Upper lobe of left lung (tissue), 6 donors: ENCODE measurements at regions not wholly inside any gene's neighbourhood (a gene's known extent, or its start where the extent isn't known, plus 50 kb on each side); places are given as distances from the start of the nearest gene placed in this dataset.
"Not testable (repeated sequence)": the region's sequence is repeated elsewhere in the genome, so short reads cannot be mapped to it uniquely, and the experiment has no call there.

Source experiments
- ATAC-seq, 2 donors: fragments of 200-7000 bp; cut with Tn5 transposase; one replicate each; pipeline ENCODE4 v1.9.1; 2022; ENCODE audit warnings: mild to moderate bottlenecking in 2 of 2, moderate library complexity in 2 of 2; ENCODE audit not compliant: low FRiP score in 2 of 2
- DNase-seq, 2 donors: peaks; one replicate each; pipeline ENCODE4 v3.0.0-alpha.2; 2019 to 2020
- H3K27ac ChIP-seq, 4 donors: fragments of 200-600 bp; sonication (generic); one replicate each; pipeline ENCODE4 v1.5.1; 2016 to 2019
- H3K27me3 ChIP-seq, 4 donors: fragments of 200-600 bp; sonication (generic); one replicate each; pipeline ENCODE4 v1.5.1; 2017 to 2019
- H3K36me3 ChIP-seq, 4 donors: fragments of 200-600 bp; sonication (generic); one replicate each; pipeline ENCODE4 v1.5.1; 2016 to 2019
- H3K4me1 ChIP-seq, 4 donors: fragments of 200-600 bp; sonication (generic); one replicate each; pipeline ENCODE4 v1.5.1; 2018 to 2019
- H3K4me3 ChIP-seq, 4 donors: fragments of 200-600 bp; sonication (generic); one replicate each; pipeline ENCODE4 v1.5.1; 2017 to 2019; ENCODE audit warnings: mild to moderate bottlenecking in 2 of 4, moderate library complexity in 1 of 4
- H3K9me3 ChIP-seq, 4 donors: fragments of 200-600 bp; sonication (generic); one replicate each; pipeline ENCODE4 v1.5.1; 2018 to 2019
- EP300 ChIP-seq, 4 donors: sonication (generic); formaldehyde crosslinking; IDR thresholded peaks; one replicate each; pipeline ENCODE4 v1.5.1; 2017; ENCODE audit warnings: antibody characterized with exemption in 4 of 4, control low read depth in 2 of 4
- POLR2A ChIP-seq, 4 donors: fragments of 450-650 bp; IDR thresholded peaks; one replicate each; pipeline ENCODE4 v1.5.1; 2016 to 2017; ENCODE audit warnings: antibody characterized with exemption in 4 of 4, mild to moderate bottlenecking in 2 of 4
- POLR2AphosphoS5 ChIP-seq, 2 donors: sonication (generic); formaldehyde crosslinking; IDR thresholded peaks; one replicate each; pipeline ENCODE4 v1.5.1; 2017; ENCODE audit warnings: antibody characterized with exemption in 2 of 2
- WGBS, 2 donors: methylation state at CpG; one replicate each; pipeline ENCODE4 v1.1.5; 2017 to 2018; 5-methylcytosine and 5-hydroxymethylcytosine counted together
- TF ChIP-seq, protein P1 (sequence below), 6 experiments: fragments of 450-650 bp in 4 of 6; fragments of 200-600 bp in 2 of 6; sonication (generic) in 2 of 6; IDR thresholded peaks; one replicate each; pipeline ENCODE4 v1.5.1; 2016 to 2019; ENCODE audit warnings: antibody characterized with exemption in 6 of 6
- donor health status: DM: no; HTN: no; CAD: no; lungs with moderate emphysema.
- donor health status: DM: no; HTN: yes; CAD: no; lungs with severe emphysema.

- Histone ChIP-seq H3K36me3 (no peaks in the 10 kb centered on the region), H3K27me3 (no peaks in the 10 kb centered on the region), H3K4me3 (no peak overlapping the region), H3K9me3 (no peaks in the 10 kb centered on the region), H3K27ac (no peak overlapping the region), H3K4me1 (no peaks in the 10 kb centered on the region)
- no peak for ATAC-seq
- TF ChIP-seq, protein P1, sequence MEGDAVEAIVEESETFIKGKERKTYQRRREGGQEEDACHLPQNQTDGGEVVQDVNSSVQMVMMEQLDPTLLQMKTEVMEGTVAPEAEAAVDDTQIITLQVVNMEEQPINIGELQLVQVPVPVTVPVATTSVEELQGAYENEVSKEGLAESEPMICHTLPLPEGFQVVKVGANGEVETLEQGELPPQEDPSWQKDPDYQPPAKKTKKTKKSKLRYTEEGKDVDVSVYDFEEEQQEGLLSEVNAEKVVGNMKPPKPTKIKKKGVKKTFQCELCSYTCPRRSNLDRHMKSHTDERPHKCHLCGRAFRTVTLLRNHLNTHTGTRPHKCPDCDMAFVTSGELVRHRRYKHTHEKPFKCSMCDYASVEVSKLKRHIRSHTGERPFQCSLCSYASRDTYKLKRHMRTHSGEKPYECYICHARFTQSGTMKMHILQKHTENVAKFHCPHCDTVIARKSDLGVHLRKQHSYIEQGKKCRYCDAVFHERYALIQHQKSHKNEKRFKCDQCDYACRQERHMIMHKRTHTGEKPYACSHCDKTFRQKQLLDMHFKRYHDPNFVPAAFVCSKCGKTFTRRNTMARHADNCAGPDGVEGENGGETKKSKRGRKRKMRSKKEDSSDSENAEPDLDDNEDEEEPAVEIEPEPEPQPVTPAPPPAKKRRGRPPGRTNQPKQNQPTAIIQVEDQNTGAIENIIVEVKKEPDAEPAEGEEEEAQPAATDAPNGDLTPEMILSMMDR (IDR thresholded peaks at IDR 0.05): no peak
- no peak for TF ChIP-seq EP300 (IDR thresholded peaks at IDR 0.05)
- no peak for TF ChIP-seq POLR2AphosphoS5 (IDR thresholded peaks at IDR 0.05)
- 62 to 72% methylated on average over 2 of the region's 2 CpGs for WGBS, 2 donors
- DNase-seq: no peak
These were observed 688.0 kb upstream of the ZWINT start for GRCh38 chr10:57049096-57049495.

- ATAC-seq (no peak), DNase-seq (no peak)
- Histone ChIP-seq H3K36me3 (no peaks in the 10 kb centered on the region), H3K4me1 (no peaks in the 10 kb centered on the region), H3K4me3 (no peak overlapping the region), H3K27me3 (no peaks in the 10 kb centered on the region), H3K27ac (no peak overlapping the region), H3K9me3 (no peaks in the 10 kb centered on the region)
- WGBS, 2 donors: 70 to 74% methylated on average over 2 of the region's 2 CpGs
- TF ChIP-seq, protein P1 (IDR thresholded peaks at IDR 0.05): no peak
- TF ChIP-seq POLR2AphosphoS5 (IDR thresholded peaks at IDR 0.05) (no peak), EP300 (IDR thresholded peaks at IDR 0.05) (no peak), POLR2A (IDR thresholded peaks at IDR 0.05) (no peak)
These were observed 677.5 kb upstream of the ZWINT start for GRCh38 chr10:57038531-57038930.

GRCh38 chr10:57035310-57035709, 674.3 kb upstream of the ZWINT start:
- 72 to 78% methylated on average over 2 of the region's 2 CpGs for WGBS, 2 donors
- ATAC-seq: no peak
- H3K4me3 ChIP-seq: no peak overlapping the region

GRCh38 chr10:57032301-57032700, 671.2 kb upstream of the ZWINT start:
- not testable (repeated sequence) for ATAC-seq, H3K4me1 ChIP-seq, H3K27me3 ChIP-seq, DNase-seq, H3K27ac ChIP-seq, H3K4me3 ChIP-seq, H3K36me3 ChIP-seq
- H3K9me3 ChIP-seq: peaks cover 0 to 17% (median 7%) of the 10 kb centered on the region in 4 donors
- WGBS, 2 donors: 71 to 80% methylated on average over 4 to 5 of the region's 5 CpGs

More at GRCh38 chr10:57035310-57035709, 674.3 kb upstream of the ZWINT start:
- Histone ChIP-seq H3K4me1 (no peaks in the 10 kb centered on the region), H3K9me3 (peaks cover 0 to 17% (median 7%) of the 10 kb centered on the region in 4 donors), H3K27me3 (no peaks in the 10 kb centered on the region), H3K27ac (no peak overlapping the region), H3K36me3 (no peaks in the 10 kb centered on the region)
- TF ChIP-seq, protein P1 (IDR thresholded peaks at IDR 0.05): no peak
- DNase-seq: no peak

DNA sequence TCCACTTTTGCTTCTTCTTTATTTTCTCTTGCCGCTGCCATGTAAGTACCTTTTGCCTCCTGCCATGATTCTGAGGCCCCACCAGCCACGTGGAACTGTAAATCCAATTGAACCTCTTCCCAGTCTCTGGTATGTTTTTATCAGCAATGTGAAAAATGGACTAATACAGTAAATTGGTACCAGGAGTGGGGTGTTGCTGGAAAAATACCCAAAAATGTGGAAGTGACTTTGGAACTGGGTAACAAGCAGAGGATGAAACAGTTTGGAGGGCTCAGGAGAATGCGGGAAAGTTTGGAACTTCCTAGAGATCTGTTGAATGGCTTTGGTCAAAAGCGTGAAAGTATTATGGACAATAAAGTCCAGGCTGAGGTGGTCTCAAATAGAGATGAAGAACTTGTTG, 670.3 kb upstream of the ZWINT start:
- Histone ChIP-seq H3K27ac (no peak overlapping the region), H3K27me3 (no peaks in the 10 kb centered on the region), H3K9me3 (peaks cover 0 to 17% (median 7%) of the 10 kb centered on the region in 4 donors), H3K36me3 (no peaks in the 10 kb centered on the region), H3K4me1 (no peaks in the 10 kb centered on the region), H3K4me3 (no peak overlapping the region)
- no peak for ATAC-seq
- TF ChIP-seq POLR2AphosphoS5 (IDR thresholded peaks at IDR 0.05) (no peak), POLR2A (IDR thresholded peaks at IDR 0.05) (no peak), EP300 (IDR thresholded peaks at IDR 0.05) (no peak)
- TF ChIP-seq, protein P1 (IDR thresholded peaks at IDR 0.05): no peak
- WGBS, 2 donors: 91 to 92% methylated on average over 4 of the region's 4 CpGs
- no peak for DNase-seq
